Left lung (tissue), 4 donors: ENCODE measurements at regions not wholly inside any gene's neighbourhood (a gene's known extent, or its start where the extent isn't known, plus 50 kb on each side); places are given as distances from the start of the nearest gene placed in this dataset.

Source experiments
- ATAC-seq: fragments of 200-7000 bp; cut with Tn5 transposase; one replicate; pipeline ENCODE4 v1.9.1; 2020; ENCODE audit warnings: moderate library complexity
- DNase-seq, 4 donors: peaks; one replicate each; pipeline ENCODE4 v3.0.0-alpha.2; 2013 to 2020
- H3K27ac ChIP-seq, 2 donors: fragments of 200-600 bp; sonication (generic) in 1 of 2; one replicate each; pipeline versions ENCODE4 v1.5.0 to v1.8.0; 2020 to 2021
- H3K27me3 ChIP-seq, 2 donors: fragments of 200-600 bp; sonication (generic) in 1 of 2; one replicate each; pipeline versions ENCODE4 v1.5.0 to v1.8.0; 2020 to 2021
- H3K36me3 ChIP-seq, 2 donors: fragments of 200-600 bp; sonication (generic) in 1 of 2; one replicate each; pipeline versions ENCODE4 v1.5.0 to v1.8.0; 2020 to 2021
- H3K4me1 ChIP-seq, 2 donors: fragments of 200-600 bp; one replicate each; pipeline ENCODE4 v1.8.0; 2021
- H3K4me3 ChIP-seq, 2 donors: fragments of 200-600 bp; sonication (generic) in 1 of 2; one replicate each; pipeline versions ENCODE4 v1.5.0 to v1.8.0; 2020 to 2021; ENCODE audit warnings: mild to moderate bottlenecking in 1 of 2
- H3K9me3 ChIP-seq, 2 donors: fragments of 200-600 bp; sonication (generic) in 1 of 2; one replicate each; pipeline versions ENCODE4 v1.5.0 to v1.8.0; 2020 to 2021
- intact Hi-C, 2 donors: fragments of 100-400 bp; cut with DNase I; formaldehyde crosslinking; loops; one replicate each; pipeline versions ENCODE4 v1.11.2 to v1.14.2; 2022
- TF ChIP-seq, protein P1 (sequence below), 2 donors: fragments of 200-600 bp; sonication (generic) in 1 of 2; IDR thresholded peaks; one replicate each; pipeline versions ENCODE4 v1.5.0 to v1.8.0; 2021; ENCODE audit warnings: antibody characterized with exemption in 2 of 2
- donor health status: DM: no; HTN: yes; CAD: no.
- donor health status: DM: no; HTN: no; CAD: no.

DNA sequence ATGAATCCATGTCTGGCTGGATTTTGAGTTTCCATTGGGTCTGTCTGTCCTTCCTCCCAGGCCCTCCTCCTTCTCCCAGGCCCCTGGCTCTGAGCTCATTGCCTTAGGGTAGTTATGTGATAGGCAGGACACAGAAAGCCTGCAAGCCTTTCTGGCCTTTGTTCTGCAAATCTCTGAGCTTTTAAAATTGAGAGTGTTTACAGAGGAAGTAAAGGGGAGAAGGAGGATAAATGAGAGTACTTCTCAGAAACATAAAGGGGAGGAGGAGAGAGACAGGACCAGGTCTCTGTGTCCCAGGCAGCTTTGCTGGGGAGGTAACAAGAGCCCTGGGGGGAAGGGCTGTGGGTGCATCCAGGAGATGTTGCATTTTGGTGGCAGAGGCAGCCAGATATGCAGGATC lies 126.7 kb downstream of the FOXD2 start:
- TF ChIP-seq, protein P1, sequence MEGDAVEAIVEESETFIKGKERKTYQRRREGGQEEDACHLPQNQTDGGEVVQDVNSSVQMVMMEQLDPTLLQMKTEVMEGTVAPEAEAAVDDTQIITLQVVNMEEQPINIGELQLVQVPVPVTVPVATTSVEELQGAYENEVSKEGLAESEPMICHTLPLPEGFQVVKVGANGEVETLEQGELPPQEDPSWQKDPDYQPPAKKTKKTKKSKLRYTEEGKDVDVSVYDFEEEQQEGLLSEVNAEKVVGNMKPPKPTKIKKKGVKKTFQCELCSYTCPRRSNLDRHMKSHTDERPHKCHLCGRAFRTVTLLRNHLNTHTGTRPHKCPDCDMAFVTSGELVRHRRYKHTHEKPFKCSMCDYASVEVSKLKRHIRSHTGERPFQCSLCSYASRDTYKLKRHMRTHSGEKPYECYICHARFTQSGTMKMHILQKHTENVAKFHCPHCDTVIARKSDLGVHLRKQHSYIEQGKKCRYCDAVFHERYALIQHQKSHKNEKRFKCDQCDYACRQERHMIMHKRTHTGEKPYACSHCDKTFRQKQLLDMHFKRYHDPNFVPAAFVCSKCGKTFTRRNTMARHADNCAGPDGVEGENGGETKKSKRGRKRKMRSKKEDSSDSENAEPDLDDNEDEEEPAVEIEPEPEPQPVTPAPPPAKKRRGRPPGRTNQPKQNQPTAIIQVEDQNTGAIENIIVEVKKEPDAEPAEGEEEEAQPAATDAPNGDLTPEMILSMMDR (IDR thresholded peaks at IDR 0.05) = no peak
- Histone ChIP-seq H3K27ac (no peak overlapping the region), H3K4me1 (peaks cover 7 to 10% of the 10 kb centered on the region in 2 donors), H3K27me3 (peaks cover 0 to 2% of the 10 kb centered on the region in 2 donors), H3K4me3 (no peak overlapping the region), H3K9me3 (no peaks in the 10 kb centered on the region), H3K36me3 (no peaks in the 10 kb centered on the region)
- DNase-seq (no peak), ATAC-seq (no peak)
- intact Hi-C loops = no loop called here

DNA sequence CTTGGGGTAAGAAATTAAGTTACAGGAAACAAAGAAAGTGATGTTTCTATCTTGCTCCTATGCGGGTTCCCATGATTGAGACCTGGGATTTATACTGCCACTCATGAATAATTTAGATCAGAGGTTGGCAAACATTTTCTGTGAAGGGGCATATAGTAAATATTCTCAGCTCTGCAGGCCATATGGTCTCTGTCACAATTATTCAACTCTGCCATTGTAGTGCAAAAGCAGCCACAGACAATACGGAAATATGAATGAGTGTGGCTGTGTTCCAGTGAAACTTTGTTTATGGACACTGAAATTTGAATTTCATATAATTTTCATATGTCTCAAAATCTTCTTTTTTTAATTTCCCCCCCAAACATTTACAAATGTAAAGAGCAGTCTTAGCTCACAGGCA lies 127.2 kb downstream of the FOXD2 start:
- H3K36me3 ChIP-seq = no peaks in the 10 kb centered on the region
- no peak for ATAC-seq
- no peak overlapping the region for H3K27ac ChIP-seq
- H3K4me3 ChIP-seq = no peak overlapping the region
- TF ChIP-seq, protein P1 (IDR thresholded peaks at IDR 0.05) = no peak
- H3K9me3 ChIP-seq = no peaks in the 10 kb centered on the region
- H3K4me1 ChIP-seq = peaks cover 8 to 13% of the 10 kb centered on the region in 2 donors
- no peak for DNase-seq
- intact Hi-C loops = no loop called here
- peaks cover 0 to 7% of the 10 kb centered on the region in 2 donors for H3K27me3 ChIP-seq

GRCh38 chr1:47565676-47566075 lies 127.8 kb downstream of the FOXD2 start:
- intact Hi-C loops = no loop called here
- Histone ChIP-seq H3K27ac (no peak overlapping the region), H3K9me3 (no peaks in the 10 kb centered on the region), H3K4me3 (no peak overlapping the region), H3K4me1 (peaks cover 8 to 18% of the 10 kb centered on the region in 2 donors), H3K27me3 (peaks cover 0 to 11% of the 10 kb centered on the region in 2 donors), H3K36me3 (no peaks in the 10 kb centered on the region)
- TF ChIP-seq, protein P1 (IDR thresholded peaks at IDR 0.05) = no peak
- DNase-seq (no peak), ATAC-seq (no peak)

DNA sequence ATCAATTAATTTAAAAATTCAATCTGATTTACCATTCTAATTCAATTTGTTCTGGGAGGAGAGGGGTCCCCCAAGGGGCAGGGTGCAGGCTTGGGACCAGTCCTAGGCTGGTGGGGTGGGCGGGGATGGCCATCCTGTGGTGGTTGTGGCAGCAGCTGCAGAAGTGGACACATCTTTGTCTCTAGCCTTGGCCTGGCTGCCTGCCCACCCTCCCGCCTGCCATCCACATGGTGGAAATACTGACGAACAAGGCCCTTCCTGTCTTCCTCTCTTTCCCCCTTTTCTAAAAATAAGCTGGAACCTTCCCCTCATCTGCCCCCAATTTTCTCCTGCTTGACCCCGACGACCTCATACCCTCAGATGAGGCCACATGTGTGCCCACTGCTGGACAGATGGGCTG lies 130.9 kb downstream of the FOXD2 start:
- H3K9me3 ChIP-seq = no peaks in the 10 kb centered on the region
- peaks cover 8 to 18% of the 10 kb centered on the region in 2 donors for H3K4me1 ChIP-seq
- peak overlapping the region; percentile 34 to 46 for H3K27ac ChIP-seq
- TF ChIP-seq, protein P1 (IDR thresholded peaks at IDR 0.05) = no peak
- H3K27me3 ChIP-seq = peaks cover 0 to 11% of the 10 kb centered on the region in 2 donors
- no peaks in the 10 kb centered on the region for H3K36me3 ChIP-seq
- ATAC-seq (no peak), DNase-seq (peak in 1 of 4 donors; percentile 65)
- no peak overlapping the region for H3K4me3 ChIP-seq
- intact Hi-C loops = no loop called here

- H3K27ac ChIP-seq = peak overlapping the region; percentile 34 to 46
- DNase-seq = no peak
- H3K9me3 ChIP-seq = no peaks in the 10 kb centered on the region
- TF ChIP-seq, protein P1 (IDR thresholded peaks at IDR 0.05) = no peak
- intact Hi-C loops = no loop called here
- H3K27me3 ChIP-seq = peaks cover 0 to 11% of the 10 kb centered on the region in 2 donors
- H3K4me1 ChIP-seq = peaks cover 8 to 18% of the 10 kb centered on the region in 2 donors
- ATAC-seq = no peak
- H3K4me3 ChIP-seq = no peak overlapping the region
- H3K36me3 ChIP-seq = no peaks in the 10 kb centered on the region
These were observed 131.4 kb downstream of the FOXD2 start for GRCh38 chr1:47569261-47569660.
